Lung microvascular endothelial cell (primary cell): ENCODE measurements at regions not wholly inside any gene's neighbourhood (a gene's known extent, or its start where the extent isn't known, plus 50 kb on each side); places are given as distances from the start of the nearest gene placed in this dataset.

Source experiments
- DNase-seq, 2 donors: peaks; one replicate each; pipeline versions ENCODE4 v3.0.0 to v3.0.0-alpha.2; 2010; ENCODE audit warnings: low read depth in 2 of 2

GRCh38 chr16:6932871-6933385, 399.7 kb upstream of the RBFOX1 start:
- DNase-seq: no peak

- no peak for DNase-seq
These were observed 402.8 kb upstream of the RBFOX1 start for GRCh38 chr16:6929868-6930267.

- no peak for DNase-seq
These were observed 405.9 kb upstream of the RBFOX1 start for GRCh38 chr16:6926762-6927161.

GRCh38 chr16:6926341-6926740, 406.3 kb upstream of the RBFOX1 start:
- DNase-seq: no peak

GRCh38 chr16:6918646-6919045, 414.0 kb upstream of the RBFOX1 start:
- no peak for DNase-seq

GRCh38 chr16:6916946-6917345, 415.7 kb upstream of the RBFOX1 start:
- DNase-seq: no peak

GRCh38 chr16:6913566-6913965, 419.1 kb upstream of the RBFOX1 start:
- DNase-seq: no peak

- no peak for DNase-seq
These were observed 422.3 kb upstream of the RBFOX1 start for GRCh38 chr16:6910301-6910700.

- DNase-seq: no peak
These were observed 427.0 kb upstream of the RBFOX1 start for GRCh38 chr16:6905601-6906000.

GRCh38 chr16:6903671-6904070, 429.0 kb upstream of the RBFOX1 start:
- DNase-seq: no peak

- DNase-seq: no peak
These were observed 433.7 kb upstream of the RBFOX1 start for GRCh38 chr16:6898896-6899295.

GRCh38 chr16:6897876-6898485, 434.7 kb upstream of the RBFOX1 start:
- DNase-seq: no peak

- no peak for DNase-seq
These were observed 439.7 kb upstream of the RBFOX1 start for GRCh38 chr16:6892966-6893365.

- DNase-seq: no peak
These were observed 441.1 kb upstream of the RBFOX1 start for GRCh38 chr16:6891496-6891895.

GRCh38 chr16:6888531-6888930, 444.1 kb upstream of the RBFOX1 start:
- DNase-seq: no peak

- DNase-seq: no peak
These were observed 448.6 kb upstream of the RBFOX1 start for GRCh38 chr16:6884002-6884401.

- DNase-seq: no peak
These were observed 452.4 kb upstream of the RBFOX1 start for GRCh38 chr16:6880263-6880662.

- no peak for DNase-seq
These were observed 468.0 kb upstream of the RBFOX1 start for GRCh38 chr16:6864671-6865070.

- no peak for DNase-seq
These were observed 468.4 kb upstream of the RBFOX1 start for GRCh38 chr16:6864244-6864643.

- no peak for DNase-seq
These were observed 469.5 kb upstream of the RBFOX1 start for GRCh38 chr16:6863135-6863534.

- no peak for DNase-seq
These were observed 470.7 kb upstream of the RBFOX1 start for GRCh38 chr16:6861815-6862477.

- DNase-seq: no peak
These were observed 471.4 kb upstream of the RBFOX1 start for GRCh38 chr16:6861135-6861814.

GRCh38 chr16:6857575-6857974, 475.1 kb upstream of the RBFOX1 start:
- DNase-seq: no peak
